ENCODE measurements at regions not wholly inside any gene's neighbourhood (a gene's known extent, or its start where the extent isn't known, plus 50 kb on each side); places are given as distances from the start of the nearest gene placed in this dataset.
"Not testable (repeated sequence)": the region's sequence is repeated elsewhere in the genome, so short reads cannot be mapped to it uniquely, and the experiment has no call there.

DNA sequence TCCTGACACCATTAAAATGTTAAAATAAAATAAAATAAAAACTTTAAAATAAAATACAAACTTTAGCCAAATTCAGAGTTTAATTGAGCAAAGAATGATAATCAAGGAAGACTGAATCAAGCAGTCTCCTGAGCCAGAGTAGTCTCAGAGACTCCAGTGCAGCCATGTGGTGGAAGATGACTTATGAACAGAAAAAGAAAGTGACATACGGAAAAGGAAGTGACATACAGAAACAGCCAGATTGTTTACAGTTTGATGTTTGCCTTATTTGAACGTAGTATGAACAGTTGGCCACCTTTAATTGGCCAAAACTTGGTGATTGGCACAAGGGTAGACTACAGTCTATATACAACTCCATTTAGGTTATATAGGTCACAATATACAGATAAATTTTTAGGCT lies 787.2 kb downstream of the ADCYAP1 start:
- no peak for DNase-seq

DNA sequence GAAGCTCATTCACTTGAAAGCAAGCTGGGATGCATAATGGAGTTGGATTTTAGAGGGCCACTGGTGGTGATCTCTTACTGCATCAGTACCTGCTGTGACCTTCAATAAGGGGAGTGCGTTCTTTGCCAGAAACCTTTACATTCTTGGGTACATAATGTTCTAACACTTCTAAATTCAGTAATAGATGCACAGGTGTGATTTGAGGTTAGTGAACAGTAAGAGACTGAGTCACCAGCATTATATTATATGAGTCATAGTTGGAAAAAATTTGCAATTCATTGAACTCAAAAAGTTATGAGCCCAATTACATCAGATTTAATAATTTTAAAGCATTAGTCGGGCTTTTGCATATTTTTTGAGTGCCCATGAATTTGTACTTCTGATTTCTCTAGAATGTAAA lies 803.3 kb downstream of the ADCYAP1 start:
- DNase-seq, result no peak

DNA sequence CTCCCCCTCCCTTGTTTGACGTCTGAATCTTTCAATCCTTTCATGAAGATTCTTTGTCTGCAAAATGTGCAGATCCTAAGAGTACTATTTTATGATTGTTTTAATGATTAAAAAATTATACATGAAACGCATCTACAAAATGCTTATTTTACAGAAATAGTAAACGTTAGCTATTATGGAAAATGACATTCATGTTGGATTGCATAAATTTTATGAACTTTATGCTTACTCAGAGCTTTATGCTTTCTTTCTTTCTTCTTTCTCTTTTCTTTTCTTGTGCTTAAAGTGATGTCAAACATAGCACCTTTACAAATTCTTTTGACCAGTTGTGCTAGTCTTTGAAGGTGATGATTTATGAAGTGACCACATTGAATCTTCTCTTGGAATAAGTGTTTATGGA lies 805.4 kb downstream of the ADCYAP1 start:
- DNase-seq, result no peak

DNA sequence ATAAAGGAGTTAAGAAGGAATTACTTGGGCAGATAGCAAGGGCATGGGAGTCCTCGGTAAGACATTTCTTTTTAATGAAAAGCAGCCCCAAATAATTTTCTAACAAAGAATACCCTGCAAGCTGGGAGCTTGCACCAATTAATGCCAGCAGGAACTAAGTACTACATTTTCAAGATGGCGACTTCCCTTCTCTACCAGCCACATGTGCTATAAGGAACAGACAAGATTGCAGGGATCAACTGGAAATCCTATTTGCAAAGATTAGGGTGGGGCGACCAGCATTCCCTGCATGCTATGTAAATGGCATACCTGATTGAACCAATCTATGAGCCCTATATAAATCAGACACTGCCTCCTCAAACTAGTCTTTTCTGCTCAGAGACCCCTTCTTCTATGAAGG lies 827.5 kb downstream of the ADCYAP1 start:
- DNase-seq, result no peak

DNA sequence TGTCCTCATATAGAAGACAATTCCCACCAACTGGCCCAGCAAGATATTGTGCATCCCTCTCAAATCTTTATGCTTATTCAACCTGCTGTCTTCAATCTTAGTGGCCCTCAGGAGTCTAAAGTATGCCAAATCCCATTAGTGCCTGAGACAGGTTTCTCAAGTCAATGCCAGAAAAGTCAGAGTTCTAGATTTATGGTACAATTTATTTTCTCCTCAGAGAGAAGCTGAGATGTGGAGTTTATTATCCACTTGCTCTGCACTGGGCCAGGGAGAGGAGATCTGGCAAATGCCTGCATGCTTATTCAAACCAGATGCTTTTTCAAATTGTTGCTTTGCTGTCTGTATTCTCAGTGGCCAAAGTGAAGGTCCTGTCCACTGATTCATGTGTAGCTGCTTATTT lies 825.2 kb downstream of the METTL4 start:
- no peak for DNase-seq

DNA sequence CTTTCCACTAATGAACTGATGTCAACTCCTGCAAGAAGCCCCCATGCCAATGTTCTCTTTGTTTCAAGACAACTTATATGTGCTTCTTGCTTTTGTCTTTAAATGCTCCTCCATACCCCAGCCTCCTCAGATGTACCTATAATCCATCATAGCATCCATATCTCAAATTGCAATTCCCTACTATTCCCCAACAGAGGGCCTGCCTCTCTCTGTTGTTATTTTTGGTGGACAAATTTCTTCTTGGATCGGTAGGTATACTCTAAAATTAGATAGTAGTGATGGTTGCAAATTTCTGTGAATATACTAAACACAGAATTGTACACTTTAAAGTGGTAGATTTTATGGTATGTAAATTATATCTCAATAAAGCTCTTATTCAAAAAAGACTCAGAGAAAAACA lies 820.1 kb downstream of the METTL4 start:
- DNase-seq, result no peak

DNA sequence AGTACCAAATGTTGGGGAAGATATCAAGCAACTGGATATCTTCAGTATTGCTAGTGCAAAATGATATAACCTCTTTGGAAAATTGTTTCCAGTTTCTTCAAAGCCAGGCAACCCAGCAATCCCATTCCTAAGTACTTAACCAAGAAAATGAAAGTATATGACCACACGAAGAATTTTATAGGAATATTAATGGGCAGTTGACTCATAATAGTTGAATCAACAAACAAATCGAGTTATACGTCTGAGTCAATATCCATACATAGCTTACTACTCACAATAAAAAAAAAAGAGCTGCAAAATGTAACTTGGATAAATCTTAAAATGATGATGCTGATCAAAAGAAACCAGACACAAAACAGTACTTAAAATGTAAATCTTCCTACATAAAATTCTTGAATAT lies 810.4 kb downstream of the METTL4 start:
- no peak for DNase-seq

DNA sequence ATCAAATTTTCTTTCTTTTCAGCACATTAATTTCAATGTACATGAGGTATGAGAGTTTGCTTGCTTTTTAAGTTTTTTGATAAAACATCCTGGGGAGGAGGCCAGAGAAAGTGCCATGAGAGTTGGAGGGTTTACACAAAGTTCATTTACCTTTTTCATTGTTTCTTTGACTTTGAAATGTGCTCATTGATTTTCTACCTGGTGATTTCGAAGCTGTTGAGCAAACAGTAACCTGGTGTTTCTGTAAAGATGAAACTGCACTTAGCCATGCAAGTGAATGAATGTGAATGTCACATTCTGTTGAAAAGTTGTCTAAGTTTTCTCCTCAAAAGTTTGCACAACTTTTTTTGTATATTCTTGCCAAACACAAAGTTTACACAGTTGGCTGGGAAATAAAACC lies 797.0 kb downstream of the METTL4 start:
- DNase-seq, result no peak

DNA sequence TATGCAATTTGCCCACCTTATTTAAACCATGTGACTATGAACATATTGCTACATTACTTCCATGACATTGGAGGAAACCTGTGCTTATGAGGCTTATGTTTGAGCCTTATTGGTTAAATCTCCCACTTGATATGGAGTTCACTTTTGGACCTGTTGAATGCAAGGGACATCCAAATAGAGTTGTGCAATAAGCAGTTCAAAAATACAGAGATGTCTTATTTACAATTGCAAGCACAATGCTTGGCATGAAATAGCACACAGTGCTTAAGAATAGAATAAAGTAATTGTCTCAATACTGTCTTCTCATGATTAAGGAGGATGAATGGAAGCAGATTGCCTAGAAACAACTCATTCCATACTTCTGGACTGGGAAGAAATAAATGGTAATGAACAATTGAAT lies 793.5 kb downstream of the METTL4 start:
- DNase-seq, result no peak

DNA sequence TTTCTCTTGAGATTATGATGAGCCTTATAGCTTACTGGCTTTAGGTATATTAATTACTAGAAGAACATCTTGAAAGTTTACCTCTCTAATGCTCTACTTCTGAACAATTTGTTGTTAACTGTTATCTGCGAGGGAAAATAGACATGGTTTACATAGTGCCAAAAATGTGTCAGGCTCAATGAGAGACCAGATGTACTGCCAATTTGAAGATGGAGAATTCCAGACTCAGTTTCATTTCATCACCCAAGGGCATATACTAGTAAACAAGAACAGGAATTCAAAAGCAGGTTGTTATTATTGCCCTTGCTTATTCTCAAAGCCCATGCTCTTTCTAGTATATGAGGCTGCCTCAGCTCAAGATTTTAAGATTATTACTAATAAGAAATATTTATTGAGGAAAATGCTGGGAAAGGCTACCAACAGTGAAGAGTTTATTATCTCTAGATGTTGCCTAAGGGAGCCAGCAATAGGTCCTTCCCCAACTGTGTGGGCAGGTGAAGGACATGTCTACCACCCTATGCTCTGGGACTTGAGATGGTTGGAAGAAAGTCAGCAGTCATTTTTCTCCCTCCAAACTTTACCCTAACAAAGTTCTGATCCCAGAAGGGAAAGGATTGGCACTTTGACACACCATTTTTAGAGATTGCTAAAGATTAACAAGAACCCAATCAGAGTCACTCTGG lies 792.7 kb downstream of the METTL4 start:
- no peak for DNase-seq

DNA sequence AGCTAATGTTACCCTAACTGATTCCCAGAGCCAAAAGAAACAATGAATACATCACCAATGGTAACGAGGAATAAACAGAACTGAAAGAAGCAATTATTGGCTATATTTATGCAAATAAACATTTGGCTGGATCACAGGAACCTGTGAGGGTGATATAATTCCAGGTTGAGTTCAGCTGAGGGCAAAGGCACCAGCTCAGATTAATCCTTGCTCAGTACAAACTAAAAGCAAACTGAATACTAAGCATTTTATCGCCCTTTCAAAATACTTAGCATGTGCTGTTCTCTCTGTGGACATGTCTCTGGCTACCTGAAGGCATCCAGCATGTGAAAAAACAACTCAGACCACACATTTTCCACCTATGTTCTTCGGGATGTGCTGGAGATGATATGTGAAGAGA lies 791.7 kb downstream of the METTL4 start:
- no peak for DNase-seq

DNA sequence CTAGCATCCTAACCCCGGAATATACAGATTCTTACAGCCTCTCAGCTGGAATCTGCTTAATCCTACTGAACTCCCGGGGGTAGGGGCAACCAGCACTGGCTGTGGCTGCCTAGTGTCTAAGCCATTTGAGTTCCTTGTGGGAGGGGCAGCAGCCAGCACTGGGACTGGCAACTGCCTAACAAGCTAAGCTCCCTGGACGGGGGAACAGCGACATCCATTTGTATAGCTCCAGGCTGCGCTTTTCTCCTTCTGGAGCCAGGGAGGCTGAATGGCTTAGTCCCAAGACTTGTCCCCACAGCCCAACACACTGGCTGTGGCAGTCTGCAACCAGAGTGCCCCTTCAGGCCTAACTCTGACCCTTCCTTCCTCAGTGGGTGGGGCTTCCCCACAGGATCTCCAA lies 787.2 kb downstream of the METTL4 start:
- DNase-seq, result no peak

DNA sequence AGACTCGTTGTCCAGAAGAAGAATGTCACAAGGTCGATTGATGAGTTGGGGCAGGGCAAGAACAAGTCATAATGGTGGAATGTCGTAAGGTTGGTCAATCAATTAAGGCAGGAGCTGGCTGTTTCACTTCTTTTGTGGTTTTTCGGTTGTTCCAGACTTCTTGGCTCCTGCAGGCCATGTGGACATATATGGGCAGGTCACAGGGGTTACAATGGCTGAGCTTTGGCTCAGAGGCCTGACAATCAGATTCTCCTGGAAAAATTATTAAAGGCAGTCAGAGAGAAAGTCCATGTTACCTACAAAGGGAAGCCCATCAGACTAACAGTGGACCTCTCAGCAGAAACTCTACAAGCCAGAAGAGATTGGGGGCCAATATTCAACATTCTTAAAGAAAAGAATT lies 785.3 kb downstream of the METTL4 start:
- not testable (repeated sequence) for DNase-seq

DNA sequence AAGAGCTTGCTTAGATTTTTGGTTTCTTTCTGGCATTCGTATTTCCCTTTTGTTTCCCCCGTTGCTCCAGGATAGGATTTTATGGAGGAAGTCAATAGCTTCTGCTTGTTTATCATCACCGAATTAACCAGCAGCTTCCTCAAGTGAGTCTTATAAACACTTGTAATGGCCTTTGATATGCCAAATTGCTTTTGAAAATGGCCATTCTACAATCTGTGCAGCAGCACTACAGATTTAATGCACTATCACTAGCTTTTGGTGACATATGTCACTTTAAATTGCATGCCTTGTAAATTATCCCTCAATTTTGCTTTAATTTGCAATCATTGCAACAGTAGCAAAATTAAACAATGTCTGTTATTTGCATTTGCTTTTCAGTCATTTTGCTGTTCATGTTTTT lies 774.7 kb downstream of the METTL4 start:
- DNase-seq, result no peak

DNA sequence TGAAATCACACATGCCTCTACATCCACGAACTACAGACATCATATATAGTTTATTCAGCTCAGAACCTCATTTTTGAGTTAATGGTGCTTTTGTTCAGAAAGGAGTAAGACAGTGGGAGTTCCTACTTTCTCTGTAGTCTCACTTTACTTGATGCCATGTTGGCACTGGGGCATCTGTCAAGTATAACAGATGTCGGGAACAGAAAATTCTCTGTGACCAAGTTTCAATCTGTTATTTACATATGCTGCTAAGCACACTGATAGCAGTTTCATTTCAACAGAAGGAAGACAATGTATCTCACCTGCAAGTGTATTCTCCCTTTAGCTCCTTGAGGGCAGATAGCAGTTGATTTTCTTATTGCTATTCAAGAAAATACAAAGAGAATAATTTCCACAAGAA lies 774.1 kb downstream of the METTL4 start:
- no peak for DNase-seq

DNA sequence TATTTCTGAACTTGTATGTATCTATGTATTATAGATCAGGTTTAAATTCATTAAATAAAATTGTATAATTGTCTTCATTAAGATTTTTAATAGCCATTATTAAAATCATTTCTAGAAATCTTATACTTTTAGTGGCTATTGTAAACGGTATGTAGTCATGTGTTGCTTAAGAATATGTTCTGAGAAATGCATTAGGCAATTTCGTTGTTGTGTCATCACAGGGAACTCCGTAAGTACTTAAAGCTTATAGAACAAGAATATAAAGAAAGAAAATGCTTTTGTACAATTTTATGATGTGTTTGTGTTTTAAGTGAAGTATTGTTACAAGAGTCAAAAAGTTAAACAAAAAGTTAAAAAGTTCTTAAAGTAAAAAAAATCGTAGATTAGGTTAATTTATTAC lies 765.8 kb downstream of the METTL4 start:
- no peak for DNase-seq

DNA sequence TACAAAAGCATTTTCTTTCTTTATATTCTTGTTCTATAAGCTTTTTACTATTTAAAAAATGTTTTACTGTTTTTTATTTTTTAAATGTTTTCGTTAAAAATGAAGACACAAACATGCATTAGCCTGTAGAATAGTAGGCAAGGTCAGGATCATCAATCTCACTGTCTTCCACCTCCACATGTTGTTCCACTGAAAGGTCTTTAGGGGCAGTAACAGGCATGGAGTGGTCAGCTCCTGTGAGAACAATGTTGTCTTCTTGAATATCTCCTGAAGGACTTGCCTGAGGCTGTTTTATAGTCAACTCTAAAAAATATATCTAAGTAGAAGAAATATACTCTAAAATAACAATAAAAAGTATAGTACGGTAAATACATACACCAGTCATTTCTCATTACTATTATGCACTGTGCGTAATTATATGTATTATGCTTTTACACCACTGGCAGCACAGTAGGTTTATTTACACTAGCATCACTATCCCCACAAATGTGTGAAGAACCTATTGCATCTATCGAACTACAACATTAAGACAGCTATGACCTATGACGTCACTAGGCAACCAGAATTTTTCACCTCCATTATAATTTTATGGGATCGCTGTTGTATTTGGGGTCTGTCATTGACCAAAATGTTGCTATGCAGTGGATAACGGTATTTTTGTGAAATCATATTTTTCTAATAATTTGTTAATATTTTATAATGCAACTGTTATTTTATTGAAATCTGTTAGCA lies 764.3 kb downstream of the METTL4 start:
- DNase-seq, result no peak

DNA sequence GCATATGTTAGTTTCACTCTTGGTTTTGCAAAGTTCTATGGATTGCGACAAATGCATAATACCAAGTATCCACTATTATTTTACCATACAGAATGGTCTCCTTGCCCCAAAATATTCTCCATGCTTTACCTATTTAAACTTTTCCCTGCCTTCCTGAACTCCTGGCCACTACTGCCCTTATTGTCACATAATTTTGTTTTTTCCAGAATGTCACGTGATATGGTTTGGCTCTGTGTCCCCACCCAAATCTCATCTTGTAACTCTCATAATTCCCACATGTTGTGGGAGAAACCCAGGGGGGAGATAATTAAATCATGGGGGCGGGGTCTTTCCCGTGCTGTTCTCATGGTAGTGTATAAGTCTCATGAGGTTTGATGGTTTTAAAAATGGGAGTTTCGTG lies 760.0 kb downstream of the METTL4 start:
- DNase-seq, result no peak

DNA sequence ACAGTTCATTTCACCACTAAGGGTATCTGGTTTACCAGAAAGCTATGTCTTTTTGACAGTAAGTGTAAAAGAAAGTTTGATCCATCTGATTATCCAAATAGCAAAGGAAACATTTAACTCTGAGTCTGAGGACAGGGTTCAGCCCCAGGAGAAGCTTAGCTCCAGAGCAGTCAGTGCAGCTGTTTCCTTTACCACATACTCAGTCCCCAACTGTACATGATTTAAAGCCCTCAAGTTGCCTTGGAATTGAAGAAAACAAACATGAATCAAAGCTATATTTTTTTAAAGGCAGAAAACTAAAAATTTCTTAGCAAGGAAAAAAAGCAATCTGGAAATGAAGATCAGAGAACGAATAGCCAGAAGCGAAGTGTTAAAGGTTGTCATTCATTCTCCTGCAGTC lies 746.0 kb downstream of the METTL4 start:
- no peak for DNase-seq

DNA sequence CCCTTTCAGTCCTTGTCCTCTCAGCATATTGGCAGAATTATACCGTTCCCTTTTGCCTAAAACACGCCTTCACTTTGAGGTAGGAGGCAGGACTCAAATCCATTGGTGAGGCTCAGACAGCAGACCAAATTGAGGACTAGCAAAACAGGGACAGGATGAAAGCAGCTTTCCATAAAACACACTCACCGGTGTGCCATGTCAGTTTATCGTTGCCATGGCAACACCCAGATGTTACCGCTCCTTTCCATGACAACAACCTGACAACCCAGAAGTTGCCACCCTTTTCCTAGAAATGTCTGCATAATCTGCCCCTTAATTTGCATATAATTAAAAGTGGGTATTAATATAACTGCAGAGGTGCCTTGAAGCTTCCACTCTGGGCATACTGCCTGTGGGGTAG lies 730.4 kb downstream of the METTL4 start:
- no peak for DNase-seq

DNA sequence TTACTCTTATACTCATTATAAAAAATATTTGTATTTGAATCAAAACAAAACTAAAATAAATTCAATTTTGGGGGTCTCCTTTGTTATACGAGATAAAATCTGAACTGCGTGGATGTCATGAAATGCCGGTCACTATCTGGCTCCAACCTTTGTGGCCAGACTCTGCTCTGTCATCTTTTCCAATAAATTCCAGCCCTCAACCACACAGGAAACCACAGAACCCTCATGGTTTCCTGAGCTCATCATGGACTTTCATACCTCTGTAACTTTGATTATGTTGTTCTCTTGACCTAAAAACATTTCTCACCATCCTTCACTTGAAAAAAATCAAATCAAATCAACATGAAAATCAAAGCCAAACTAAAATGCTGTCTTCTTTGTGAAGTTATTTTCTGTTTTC lies 724.7 kb downstream of the METTL4 start:
- no peak for DNase-seq

DNA sequence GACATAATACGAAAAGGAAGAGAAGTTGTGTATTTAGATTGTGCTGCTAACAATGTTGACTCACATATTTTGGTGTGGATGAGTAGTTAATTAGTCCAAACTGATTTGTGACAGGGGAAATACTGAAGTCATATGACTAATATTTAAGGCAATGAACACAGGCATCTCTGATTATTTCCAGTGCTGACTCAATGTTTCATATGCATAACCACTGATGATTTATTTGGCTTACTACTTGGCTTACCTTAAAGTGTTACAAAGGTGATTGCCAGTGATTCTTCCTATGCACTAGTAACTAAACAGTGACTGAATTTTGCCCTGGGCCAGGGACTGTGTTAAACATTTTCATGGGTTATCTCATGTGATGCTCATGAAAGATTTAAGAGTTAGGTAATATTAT lies 722.6 kb downstream of the METTL4 start:
- DNase-seq, result no peak

DNA sequence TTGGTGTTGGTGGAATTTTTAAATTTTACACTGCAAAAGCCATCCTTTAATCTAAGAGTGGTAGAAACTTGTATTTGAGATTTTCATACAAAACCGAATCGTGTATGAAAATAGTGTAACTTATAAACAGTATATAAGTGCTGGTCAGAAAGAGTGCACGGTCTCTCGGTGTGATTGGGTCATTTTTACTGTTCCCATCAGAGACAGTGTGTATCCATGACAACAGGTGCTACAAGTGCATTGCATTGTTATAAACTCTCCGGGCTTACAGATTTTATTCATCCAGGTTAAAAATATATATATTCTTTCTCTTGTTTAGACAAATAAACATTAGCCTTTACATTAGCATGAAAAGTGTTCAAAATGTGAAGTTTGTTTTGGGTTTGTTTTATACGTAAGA lies 721.9 kb downstream of the METTL4 start:
- no peak for DNase-seq

DNA sequence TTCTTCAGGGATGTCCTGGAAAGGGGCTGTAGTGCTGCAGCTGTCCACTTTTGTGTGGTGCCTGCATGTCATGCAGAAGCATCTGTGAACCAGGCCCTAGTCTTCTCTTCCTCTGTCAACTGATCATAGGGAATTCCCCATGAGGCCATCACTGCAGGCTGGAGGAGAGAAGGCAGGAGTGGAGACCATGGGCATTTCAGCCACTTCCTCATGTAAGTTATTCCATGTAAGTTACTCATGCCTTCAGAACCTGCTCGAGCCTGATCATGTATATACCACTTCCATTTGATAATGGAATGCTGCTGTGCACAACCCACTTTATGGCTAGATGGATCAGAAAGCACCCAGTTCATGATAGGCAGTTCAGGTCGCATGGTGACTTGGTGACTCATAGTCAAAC lies 714.0 kb downstream of the METTL4 start:
- DNase-seq, result not testable (repeated sequence)

DNA sequence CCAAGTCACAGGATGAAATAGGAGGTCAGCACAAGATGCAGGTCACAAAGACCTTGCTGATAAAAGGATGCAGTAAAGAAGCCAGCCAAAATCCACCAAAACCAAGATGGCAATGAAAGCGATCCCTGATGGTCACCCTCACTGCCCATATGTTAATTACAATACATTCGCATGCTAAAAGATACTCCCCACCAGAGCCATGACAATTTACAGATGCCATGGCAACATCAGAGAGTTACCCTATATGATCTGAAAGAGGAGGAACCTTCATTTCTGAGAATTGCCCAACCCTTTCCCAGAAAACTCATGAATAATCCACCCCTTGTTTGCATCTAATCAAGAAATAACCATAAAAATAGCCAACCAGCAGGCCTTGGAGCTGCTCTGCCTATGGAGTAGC lies 709.8 kb downstream of the METTL4 start:
- DNase-seq, result no peak

All from C1 segment of cervical spinal cord (tissue), 14 donors.